H1 (cell line): ENCODE measurements at regions not wholly inside any gene's neighbourhood (a gene's known extent, or its start where the extent isn't known, plus 50 kb on each side); places are given as distances from the start of the nearest gene placed in this dataset.

Experiments
- ATF2 ChIP-seq: IDR thresholded peaks from 2 replicates; pipeline ENCODE4 v1.6.1; 2012; ENCODE audit warnings: low read length, inconsistent platforms
- CTCF ChIP-seq, 3 experiments: IDR thresholded peaks; 1 replicate in 2 of 3; 2 replicates in 1 of 3; pipeline versions ENCODE4 v1.5.1 to v1.6.1; 2011; ENCODE audit warnings: low read length in 3 of 3, mild to moderate bottlenecking in 3 of 3, inconsistent platforms in 2 of 3, low read depth in 1 of 3, moderate library complexity in 1 of 3; ENCODE audit not compliant: insufficient read depth in 1 of 3; ENCODE audit errors: control extremely low read depth in 1 of 3
- EZH2 ChIP-seq: fragments of 200-600 bp; sonication (generic); IDR thresholded peaks from 2 replicates; pipeline ENCODE4 v1.7.1; 2012; ENCODE audit warnings: low read depth, mild to moderate bottlenecking, moderate library complexity, low read length, inconsistent platforms; ENCODE audit not compliant: severe bottlenecking
- NANOG ChIP-seq: IDR thresholded peaks from 2 replicates; pipeline ENCODE4 v1.6.1; 2011; ENCODE audit warnings: low read length, low read depth, mild to moderate bottlenecking, inconsistent platforms; ENCODE audit not compliant: insufficient read depth, poor library complexity, severe bottlenecking
- POLR2AphosphoS5 ChIP-seq: IDR thresholded peaks from 2 replicates; pipeline ENCODE4 v1.6.1; 2011; ENCODE audit warnings: low read depth, low read length
- RAD21 ChIP-seq, 2 experiments: IDR thresholded peaks in 1 of 2; conservative IDR thresholded peaks in 1 of 2; 2 replicates each; pipeline ENCODE4 v1.6.1; 2011; ENCODE audit warnings: low read depth in 2 of 2, low read length in 2 of 2, improper control_type of control experiment in 1 of 2, inconsistent platforms in 1 of 2, mild to moderate bottlenecking in 1 of 2, moderate library complexity in 1 of 2
- RXRA ChIP-seq: IDR thresholded peaks from 2 replicates; pipeline ENCODE4 v1.6.1; 2011; ENCODE audit warnings: low read depth, mild to moderate bottlenecking, low read length, moderate library complexity; ENCODE audit not compliant: insufficient read depth

- no peak for TF ChIP-seq CTCF (IDR thresholded peaks at IDR 0.05; ENCODE audit: control extremely low read depth in 1 of 3, insufficient read depth in 1 of 3, low read depth in 1 of 3, low read length in 3 of 3)
- no peak for TF ChIP-seq EZH2
- TF ChIP-seq RXRA: no peak
- no peak for TF ChIP-seq RAD21 (IDR thresholded peaks at IDR 0.05 in 1 of 2, conservative IDR thresholded peaks at IDR 0.05 in 1 of 2; ENCODE audit: low read depth in 2 of 2, low read length in 2 of 2)
- no peak for TF ChIP-seq NANOG
- TF ChIP-seq POLR2AphosphoS5: no peak
- TF ChIP-seq ATF2: no peak
These were observed 151.8 kb downstream of the PTPRU start for GRCh38 chr1:29388170-29388569.
